ENCODE measurements at regions not wholly inside any gene's neighbourhood (a gene's known extent, or its start where the extent isn't known, plus 50 kb on each side); places are given as distances from the start of the nearest gene placed in this dataset.

GRCh38 chr14:100473249-100473648 is 114.0 kb downstream of the BEGAIN start (continued):
- no peak for TF ChIP-seq RFX7 (CRISPR knock-in tag; IDR thresholded peaks at IDR 0.05)
- no peak for TF ChIP-seq ZBED1 (IDR thresholded peaks at IDR 0.05)
- no peak for TF ChIP-seq ZEB2 (IDR thresholded peaks at IDR 0.05)
- no peak for TF ChIP-seq ASH1L (IDR thresholded peaks at IDR 0.05; ENCODE audit: borderline replicate concordance, low read depth, partially characterized antibody)
- TF ChIP-seq, protein P1, sequence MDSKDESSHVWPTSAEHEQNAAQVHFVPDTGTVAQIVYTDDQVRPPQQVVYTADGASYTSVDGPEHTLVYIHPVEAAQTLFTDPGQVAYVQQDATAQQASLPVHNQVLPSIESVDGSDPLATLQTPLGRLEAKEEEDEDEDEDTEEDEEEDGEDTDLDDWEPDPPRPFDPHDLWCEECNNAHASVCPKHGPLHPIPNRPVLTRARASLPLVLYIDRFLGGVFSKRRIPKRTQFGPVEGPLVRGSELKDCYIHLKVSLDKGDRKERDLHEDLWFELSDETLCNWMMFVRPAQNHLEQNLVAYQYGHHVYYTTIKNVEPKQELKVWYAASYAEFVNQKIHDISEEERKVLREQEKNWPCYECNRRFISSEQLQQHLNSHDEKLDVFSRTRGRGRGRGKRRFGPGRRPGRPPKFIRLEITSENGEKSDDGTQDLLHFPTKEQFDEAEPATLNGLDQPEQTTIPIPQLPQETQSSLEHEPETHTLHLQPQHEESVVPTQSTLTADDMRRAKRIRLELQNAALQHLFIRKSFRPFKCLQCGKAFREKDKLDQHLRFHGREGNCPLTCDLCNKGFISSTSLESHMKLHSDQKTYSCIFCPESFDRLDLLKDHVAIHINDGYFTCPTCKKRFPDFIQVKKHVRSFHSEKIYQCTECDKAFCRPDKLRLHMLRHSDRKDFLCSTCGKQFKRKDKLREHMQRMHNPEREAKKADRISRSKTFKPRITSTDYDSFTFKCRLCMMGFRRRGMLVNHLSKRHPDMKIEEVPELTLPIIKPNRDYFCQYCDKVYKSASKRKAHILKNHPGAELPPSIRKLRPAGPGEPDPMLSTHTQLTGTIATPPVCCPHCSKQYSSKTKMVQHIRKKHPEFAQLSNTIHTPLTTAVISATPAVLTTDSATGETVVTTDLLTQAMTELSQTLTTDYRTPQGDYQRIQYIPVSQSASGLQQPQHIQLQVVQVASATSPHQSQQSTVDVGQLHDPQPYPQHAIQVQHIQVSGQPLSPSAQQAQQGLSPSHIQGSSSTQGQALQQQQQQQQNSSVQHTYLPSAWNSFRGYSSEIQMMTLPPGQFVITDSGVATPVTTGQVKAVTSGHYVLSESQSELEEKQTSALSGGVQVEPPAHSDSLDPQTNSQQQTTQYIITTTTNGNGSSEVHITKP (IDR thresholded peaks at IDR 0.05; ENCODE audit: partially characterized antibody): no peak
- TF ChIP-seq ZBTB40 (IDR thresholded peaks at IDR 0.05): no peak
- TF ChIP-seq ZBTB40 (CRISPR knock-in tag; IDR thresholded peaks at IDR 0.05): no peak
- no peak for TF ChIP-seq NCOA4 (IDR thresholded peaks at IDR 0.05; ENCODE audit: partially characterized antibody)
- no peak for TF ChIP-seq IRF2 (CRISPR knock-in tag; IDR thresholded peaks at IDR 0.05)
- no peak for TF ChIP-seq ZNF766 (CRISPR knock-in tag; conservative IDR thresholded peaks at IDR 0.05)
- no peak for TF ChIP-seq MXI1 (IDR thresholded peaks at IDR 0.05; ENCODE audit: low read depth, low read length)
